HG02884 (cell line): ENCODE measurements at regions not wholly inside any gene's neighbourhood (a gene's known extent, or its start where the extent isn't known, plus 50 kb on each side); places are given as distances from the start of the nearest gene placed in this dataset.

Experiments used
- ATAC-seq: cut with Tn5 transposase; IDR thresholded peaks from one replicate; pipeline ENCODE4 v1.9.1; 2021; ENCODE audit warnings: mild to moderate bottlenecking, moderate library complexity; ENCODE audit not compliant: unreplicated experiment

DNA sequence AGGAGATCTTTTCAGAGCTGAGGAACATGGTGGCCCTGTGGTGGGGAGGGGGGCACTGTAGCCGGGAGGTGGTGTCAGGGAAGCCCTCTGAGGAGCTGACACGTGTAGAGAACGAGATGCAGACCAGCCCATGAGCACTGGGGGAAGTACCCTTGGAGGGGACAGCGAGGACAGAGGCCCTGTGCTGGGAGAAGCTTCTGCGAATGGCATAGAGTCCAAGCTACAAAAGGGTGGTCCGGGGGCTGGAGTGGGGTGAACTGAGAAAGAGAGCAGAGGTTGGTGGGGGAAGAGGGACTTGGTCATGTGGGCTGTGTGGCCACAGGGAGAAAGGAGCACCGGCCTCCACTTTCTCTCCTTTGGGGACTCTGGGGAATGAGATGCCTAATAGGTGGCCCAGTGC is 270.8 kb downstream of the CBLN1 start:
- ATAC-seq = no peak

DNA sequence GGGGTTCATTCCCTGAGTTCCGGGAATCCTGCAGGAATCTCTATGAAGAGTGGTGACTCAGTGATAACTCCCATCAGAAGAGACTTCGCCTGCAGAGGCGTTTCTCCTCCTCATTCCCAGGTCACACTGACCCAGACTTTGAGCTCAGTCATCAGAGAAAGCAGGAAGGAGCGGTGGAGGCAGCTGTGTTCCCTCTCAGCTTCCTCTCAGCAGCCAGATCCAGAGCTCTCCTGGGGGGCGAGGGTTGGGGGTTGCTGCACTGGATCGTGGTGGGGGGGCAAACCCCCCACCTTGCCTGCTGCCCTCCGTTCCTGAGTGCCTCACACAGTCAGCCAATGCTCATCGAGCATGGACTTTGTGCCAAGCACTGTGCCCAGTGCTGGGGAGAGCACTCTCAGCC is 271.2 kb downstream of the CBLN1 start:
- ATAC-seq = no peak

DNA sequence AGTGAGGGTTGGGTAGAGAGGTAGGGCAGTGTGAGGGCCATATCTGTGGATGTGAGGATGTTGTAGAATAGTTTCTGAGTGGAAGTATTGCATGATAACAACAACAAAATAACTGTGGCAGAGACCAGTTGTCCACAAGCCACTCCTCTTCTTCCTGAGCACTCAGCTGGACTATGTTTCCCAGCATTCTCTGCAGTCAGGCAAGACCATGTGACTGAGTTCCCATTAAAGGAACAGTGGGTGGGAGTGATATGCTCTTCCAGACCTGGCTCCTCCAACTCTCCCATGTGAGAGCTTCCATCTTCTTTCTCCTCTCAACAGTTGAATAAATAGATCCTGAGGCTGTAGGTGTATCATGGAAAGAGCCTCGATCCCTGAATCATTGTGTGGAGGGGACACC is 272.4 kb downstream of the CBLN1 start:
- no peak for ATAC-seq

DNA sequence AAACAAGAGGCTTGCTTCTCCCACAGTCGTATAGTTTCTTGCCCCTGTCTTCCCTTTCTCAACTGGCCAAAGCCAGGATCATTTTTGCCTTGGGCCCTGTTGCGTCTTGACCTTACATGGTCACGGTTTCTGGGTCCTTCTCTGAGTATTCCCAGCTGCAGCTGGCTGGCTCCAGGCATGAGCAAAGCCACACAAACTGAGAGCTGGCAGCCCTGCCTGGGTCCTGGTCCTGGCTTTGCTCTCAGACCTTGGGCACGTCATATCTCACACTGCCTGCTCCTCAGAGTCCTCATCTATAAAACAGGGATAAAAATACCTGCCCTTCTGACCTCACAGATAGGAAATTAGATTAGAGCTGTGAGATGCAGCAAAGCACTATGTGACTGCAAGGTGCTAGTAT is 277.6 kb downstream of the CBLN1 start:
- no peak for ATAC-seq

DNA sequence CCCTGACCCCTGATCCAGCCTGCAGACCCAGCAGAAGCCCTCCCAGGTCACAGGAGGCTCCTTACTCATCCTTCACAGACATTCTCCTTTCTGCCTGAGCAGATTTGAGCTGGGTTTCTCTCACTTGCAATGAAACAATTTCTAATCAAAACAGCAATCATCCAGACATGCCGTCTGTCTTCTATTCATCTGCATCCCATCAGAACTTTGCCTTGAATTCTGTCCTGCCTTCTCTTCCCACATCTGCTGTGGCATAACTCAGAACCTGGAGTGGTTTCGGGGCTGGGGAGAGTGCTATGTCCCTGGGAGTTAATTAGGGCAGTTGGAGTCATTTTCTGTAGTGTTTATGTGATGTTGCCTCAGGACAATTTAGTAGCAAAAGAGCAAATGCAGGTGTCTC is 278.6 kb downstream of the CBLN1 start:
- ATAC-seq = no peak

DNA sequence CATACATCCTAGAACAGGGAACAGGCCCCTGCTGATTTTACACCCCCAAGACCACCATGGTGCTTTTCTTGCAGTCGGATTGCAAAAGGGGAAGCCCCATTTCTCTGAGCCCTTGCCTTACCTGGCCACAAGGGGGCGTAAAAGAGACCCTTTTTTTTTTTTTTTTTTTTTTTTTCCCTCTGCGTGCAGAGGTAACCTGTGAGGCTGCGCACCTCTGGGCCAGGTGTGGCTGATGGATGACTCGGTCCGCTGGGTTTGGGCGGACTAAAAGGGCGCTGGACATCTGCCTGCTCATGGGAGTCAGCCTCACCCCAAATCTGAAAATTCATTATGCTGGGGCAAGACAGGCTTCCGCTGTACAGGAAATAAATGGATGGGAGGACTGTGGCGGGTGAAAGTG is 281.0 kb downstream of the CBLN1 start:
- no peak for ATAC-seq

DNA sequence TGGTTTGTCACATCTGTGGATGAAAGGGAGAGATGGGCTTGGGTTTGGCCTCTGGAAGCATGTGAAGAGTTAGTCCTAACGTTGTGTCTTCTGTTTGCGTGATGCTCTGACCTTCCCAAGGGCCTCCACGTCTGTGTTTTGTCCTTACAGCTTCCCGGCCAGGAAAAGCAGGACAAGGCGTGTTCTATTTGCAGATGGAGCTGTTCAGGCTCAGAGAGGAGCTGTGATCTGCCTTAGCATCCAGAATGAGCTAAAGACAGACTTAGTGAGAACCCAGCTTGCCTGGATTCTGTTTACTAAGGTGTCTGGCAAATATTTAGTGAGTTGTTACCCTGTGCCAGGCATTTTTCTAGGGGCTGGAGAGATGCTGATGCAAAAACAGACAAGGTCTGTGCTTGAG is 282.1 kb downstream of the CBLN1 start:
- no peak for ATAC-seq

DNA sequence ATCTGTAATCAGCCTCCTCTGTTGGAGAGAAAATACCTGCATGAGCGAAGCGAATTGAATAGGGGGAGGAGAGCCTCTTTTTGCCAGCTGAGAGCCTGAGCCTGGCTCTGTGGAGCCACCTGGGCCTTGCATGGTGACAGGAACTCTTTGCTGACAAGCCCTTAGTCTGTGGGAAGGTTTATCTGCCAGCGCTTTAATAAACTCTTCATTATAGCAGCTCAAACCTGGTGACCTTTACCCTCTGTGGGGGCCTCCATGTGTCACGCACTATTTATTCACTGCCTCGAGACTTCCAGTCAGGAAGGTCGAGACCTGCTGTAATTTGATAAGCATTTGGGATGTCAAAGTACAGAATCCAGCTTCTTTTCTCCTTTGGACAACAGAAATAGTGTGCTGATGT is 282.6 kb downstream of the CBLN1 start:
- no peak for ATAC-seq

DNA sequence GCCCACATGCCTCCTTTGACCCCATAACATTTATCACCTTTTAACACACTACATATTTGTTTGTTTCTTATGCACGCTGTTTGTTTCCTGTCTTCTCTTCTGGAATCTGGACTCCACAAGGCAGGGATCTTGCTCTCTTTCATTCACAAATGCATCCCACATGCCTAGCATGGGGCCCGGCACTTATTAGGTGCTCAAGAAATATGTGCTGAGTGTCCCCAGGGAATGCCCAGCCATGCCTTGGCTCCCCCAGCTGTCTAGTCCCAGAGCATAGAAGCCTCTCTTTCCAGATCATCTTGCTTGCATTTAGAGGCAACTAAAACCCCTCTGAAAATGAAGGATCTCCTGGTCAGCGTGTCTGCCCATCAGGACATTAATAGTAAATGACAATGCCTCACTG is 283.7 kb downstream of the CBLN1 start:
- no peak for ATAC-seq

DNA sequence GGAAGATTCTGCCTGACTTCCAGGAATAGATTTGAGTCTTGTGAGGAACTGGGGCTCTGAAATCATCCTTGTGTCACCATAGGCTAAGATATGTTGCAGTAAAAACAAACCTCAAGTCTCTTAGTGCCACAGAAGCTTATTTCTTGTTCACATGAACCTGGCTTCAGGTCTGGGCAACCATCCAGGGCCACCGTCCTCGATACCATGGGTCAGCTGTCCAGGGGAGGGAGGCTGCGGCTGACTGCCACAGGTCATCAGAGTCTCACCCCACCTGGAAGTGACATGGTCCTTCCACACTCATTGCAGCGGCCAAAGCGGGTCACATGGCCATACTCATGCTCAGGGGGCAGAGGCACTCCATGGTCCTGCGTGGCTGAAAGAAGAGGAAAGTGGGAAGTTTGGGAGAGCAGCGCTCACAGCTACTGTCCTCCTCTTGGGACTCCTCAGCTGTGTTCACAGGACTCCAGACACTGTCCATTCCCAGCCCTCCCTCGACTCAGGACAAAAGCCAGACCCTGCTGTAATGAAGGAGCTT is 284.5 kb downstream of the CBLN1 start:
- ATAC-seq = no peak

DNA sequence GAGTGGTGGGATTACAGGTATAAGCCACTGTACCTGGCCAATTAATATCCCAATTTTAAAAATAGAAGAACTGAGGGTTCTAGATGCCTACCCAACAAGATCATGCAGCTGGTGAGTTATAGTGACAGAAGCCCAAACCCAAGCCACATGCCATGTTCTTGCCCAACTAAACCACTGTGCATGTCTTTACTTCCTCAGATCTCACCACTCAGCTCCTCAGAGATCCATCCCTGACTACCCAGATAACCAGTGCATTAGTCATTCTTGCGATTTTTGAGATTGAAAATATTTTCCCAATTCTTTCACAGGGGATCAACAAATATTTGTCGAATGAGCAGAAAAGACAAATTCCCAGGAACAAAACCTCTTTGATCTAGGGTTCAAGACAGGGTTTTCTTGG is 303.1 kb downstream of the CBLN1 start:
- ATAC-seq = no peak

DNA sequence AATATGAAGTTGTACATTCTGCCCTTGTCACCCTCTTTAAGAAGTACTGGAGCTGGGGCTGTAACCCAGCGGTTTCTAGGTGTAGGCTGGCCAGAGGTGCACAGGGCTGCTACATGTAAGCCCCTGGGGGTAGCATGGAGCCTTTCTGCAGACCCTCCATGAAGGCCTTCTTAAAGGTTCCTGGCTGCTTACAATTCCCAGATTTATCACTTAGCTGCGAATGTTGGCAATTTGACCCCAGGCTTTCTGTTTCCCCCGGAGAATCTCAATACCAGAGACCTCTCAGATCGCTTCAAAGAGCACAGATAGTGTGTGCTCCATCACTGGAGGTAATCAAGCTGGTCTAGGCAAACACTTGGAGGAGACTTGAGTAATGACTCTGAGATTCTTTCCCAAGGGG is 309.4 kb downstream of the CBLN1 start:
- no peak for ATAC-seq

DNA sequence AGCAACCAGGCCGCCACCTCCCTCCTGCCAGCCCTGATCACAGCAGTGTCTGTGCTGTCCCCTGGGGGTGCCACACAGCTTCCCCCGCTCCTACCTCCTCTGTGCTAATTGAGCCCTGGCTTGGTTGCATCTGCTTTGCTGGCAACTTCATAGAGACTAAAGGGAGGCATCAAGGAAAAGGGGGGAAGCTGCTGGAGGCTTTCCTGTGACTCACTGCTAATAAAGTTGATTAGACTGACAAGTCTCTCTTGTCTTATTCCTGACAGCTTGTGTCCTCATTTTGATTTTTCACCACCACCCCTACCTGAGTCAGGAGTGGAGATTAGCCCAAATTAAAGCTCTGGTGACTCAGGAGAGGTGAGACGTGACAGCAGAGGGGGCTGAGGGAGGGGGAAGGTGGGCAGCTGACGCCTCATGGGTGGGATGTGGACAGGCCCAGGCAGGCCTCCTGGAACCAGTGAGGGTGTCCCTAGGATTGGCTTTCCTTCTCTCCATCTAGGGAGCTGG is 310.0 kb downstream of the CBLN1 start:
- no peak for ATAC-seq

DNA sequence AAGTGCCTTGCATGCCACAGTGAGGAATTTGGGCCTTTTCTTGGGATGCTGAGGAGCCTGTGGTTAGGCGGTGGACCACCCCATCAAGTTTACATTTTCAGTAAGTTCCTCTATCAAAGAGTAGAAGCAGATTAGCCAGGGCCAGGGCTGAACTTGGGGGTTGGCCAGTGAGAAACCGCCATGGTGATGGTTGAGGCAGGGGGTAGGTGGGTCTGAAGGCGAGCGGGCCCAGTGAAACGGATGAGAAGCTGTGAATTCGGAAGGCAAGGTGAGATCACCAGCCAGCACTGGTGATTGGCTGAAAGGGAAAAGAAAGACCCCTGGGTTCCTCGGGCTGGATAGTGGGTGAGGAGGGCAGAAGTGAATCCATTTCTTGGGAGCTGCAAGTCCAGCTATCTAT is 311.4 kb downstream of the CBLN1 start:
- ATAC-seq = no peak

DNA sequence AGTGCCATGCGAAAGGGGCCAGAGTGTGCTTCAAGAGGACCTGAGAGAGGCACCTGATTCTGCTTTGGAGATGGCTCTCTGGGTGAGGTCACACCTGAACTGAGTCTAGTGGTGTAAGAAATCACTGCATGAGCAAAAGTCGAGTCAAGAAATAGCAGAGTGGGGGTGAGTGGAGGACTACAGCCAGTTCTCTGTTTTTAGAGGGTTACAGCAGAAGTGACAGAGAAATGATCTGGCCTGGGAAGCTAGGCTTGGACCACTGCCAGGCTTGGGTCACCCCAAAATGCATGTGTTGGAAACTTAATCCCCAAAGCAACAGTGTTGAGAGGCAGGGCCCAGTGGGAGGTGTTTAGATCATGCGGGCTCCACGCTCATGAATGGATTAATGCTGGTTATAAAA is 312.0 kb downstream of the CBLN1 start:
- no peak for ATAC-seq

DNA sequence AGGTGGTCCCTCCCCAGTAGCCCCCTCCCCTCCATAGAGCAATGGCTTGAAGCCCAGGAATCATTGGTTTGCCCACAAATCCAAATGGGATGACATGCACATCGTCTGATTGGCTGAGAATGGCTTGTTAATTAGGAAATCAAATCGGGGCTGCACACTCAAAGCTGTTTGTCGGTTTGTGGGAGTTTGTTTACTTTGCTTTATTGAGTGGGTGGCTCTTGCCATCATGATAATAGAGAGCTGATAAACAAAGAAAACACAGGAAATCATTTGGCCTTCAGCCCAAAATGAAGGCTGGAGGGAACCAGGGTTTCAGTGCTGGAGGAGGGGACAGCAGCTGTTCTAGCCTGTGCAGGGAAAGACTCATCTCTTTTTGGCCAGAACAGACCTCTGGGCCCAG is 316.3 kb downstream of the CBLN1 start:
- no peak for ATAC-seq

DNA sequence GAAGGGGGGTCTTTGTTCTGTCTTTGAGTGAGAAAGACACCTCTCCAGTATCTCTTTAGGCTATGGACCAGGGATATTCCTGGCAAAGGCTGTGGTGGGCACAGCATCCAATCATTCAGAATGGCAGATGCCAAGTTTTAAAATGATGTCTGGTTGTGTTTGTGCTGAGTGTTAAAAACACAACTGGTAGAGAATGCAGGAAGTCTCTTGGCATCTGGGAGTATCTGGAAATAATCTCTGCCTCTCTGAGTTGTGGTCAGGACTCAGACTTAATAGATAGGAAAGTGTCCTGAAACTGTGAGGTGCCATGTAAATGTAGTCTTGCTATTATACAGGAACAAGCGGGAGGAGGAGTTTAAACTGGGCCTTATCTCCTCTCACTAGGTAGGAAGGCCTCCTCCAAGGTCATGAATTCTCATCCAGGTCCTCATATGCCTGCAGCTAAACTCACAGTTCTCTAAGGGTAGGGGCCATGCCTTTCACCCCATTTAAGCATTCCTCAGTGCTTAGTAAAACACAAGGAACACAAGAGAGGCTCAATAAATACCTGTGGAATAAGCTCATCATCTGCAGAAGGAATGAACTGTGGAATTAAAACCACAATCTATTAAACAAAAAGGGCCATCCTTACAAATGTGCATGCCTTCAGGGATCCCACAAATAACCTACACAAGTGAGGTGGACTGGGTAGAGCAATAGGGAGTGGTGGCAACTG is 317.6 kb downstream of the CBLN1 start:
- no peak for ATAC-seq

DNA sequence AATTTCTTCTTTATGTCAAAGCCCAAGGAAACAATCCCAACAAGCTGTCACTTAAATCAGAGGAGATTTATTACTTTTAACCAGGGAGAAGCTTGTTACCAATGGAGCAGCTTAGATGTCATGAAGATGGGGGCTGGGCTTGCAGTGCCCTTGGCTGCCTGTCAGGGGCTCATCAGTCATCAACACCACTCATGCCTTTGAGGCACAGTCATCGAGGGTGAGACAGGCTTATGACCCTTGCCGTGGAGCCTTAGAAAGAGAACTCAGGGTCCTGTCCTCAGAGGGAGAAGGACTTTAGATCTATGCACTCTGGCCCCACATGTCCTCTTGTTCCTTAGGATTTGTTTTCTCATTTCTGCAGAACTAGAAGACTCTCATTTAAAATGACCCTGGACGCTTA is 318.3 kb downstream of the CBLN1 start:
- no peak for ATAC-seq

DNA sequence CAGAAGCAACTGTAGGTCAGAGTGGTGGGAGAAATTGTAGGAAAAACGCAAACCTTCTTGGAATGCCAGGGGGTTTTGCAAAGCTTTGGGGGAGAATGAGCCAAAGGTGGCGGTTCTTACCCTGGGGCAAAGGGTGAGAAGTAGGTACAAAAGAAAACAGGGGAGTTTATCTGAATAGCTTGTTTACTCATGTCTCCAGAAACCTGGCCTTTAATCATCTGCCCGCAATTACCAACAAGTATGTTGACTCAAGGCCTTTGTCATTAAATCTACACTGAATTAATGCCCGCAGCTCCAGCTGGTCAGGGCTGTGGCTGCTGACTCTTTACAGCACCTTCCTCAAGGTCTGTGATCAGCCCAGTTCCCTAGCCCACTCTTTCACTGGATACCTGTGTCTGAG is 320.1 kb downstream of the CBLN1 start:
- ATAC-seq = no peak

DNA sequence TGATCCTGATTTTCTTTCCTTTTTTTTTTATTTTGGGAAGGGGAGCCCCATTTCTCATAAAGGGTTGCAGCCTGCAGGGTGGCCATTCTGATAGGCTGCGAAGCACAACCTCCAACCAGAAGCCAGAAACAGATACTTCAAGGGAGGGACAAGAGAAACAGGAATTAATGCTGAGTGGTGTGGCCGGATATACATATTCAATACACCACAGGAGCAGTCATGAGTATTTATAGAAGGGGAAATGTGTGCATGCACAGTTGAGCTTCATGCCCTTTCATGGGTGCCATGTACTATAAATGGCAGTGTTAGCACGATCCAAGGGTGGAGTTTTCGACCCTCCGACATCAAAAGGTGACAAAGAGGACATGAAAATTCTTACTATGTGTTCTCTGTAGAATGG is 320.8 kb downstream of the CBLN1 start:
- ATAC-seq = no peak

DNA sequence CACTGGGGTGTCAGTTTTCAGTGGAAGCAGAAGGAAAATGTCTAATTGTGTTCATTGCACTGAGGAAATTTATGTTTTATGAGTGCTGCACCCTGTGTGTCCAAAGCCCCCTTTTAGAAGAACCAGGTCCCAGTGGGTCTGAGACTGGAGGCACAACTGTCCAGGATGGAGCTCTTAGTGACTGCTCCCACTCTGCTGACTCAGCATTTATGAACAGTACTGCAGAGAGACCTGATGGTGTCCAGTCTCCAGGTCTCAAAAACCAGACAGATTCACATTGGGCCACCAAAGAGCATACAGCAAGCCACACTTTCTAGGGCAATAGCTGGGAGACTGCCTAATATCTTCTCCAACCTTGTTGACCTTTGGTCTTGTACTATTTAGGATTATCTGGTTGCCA is 321.9 kb downstream of the CBLN1 start:
- ATAC-seq = no peak

DNA sequence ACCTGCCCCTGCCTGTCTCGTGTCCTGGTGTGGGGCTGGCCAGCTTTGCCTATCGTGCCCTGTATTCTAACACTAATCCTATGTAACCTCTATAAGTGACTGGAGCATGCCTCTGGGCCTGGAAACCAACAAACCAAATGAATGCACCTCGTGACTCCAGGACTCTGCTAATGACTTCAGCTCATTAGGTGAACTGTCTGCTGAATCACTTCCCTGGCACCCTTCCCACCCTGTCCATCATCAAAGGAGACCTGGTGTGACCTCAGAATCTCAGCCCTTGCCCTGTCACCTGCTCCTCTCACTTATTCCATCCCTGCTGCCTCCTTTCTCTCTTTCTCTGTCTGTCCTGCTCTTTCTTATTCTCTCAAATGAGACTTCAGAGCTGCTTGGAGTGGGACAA is 322.4 kb downstream of the CBLN1 start:
- ATAC-seq = no peak

DNA sequence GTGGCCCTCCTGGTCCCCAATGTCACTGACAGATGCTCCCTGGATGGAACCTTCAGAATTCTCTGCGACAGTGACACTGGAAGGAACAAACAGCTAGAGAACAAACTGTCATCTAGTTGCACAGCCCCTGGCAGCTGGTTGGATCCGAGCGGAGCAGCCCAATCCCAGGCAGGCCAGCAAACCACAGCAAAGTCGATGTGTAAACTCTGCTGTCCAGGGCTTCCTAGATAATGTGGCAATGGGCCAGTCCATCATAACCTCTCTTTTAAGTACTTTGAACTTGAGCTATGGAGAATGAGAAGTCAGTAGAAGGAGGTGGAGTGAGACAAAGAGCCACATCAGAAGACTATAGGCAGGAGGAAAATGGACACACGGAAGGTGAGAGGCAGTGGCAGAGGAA is 323.0 kb downstream of the CBLN1 start:
- ATAC-seq = no peak
